HEK293T (cell line): ENCODE measurements at regions not wholly inside any gene's neighbourhood (a gene's known extent, or its start where the extent isn't known, plus 50 kb on each side); places are given as distances from the start of the nearest gene placed in this dataset.

Experiments
- BHLHE40 ChIP-seq: fragments of 450-650 bp; IDR thresholded peaks from 2 replicates; pipeline ENCODE4 v1.6.1; 2016; ENCODE audit warnings: mild to moderate bottlenecking, moderate library complexity, borderline replicate concordance
- SP1 ChIP-seq: fragments of 450-650 bp; IDR thresholded peaks from 2 replicates; pipeline ENCODE4 v1.6.1; 2017
- SUZ12 ChIP-seq: fragments of 450-650 bp; IDR thresholded peaks from 2 replicates; pipeline ENCODE4 v1.6.1; 2016; ENCODE audit warnings: mild to moderate bottlenecking

DNA sequence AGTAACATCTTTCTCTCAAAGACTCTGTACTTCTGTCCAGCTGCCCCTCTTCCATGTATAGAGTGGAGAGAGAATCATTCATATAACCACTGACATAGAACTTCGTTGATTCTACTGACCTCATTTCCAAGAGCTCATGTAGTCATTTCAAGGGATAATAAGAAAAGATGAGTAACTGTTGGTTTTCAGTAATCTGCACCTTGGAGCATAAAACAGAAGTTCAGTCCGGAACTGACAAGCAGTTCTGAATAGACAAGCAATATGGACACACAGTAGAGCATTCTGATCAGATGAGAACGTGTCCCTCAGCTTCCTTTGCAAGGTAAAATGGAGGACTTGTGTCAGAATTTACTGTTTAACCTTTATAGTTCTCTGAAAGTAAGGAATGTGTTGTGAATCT, 847.1 kb downstream of the REEP3 start:
- no peak for TF ChIP-seq BHLHE40
- TF ChIP-seq SP1: no peak
- TF ChIP-seq SUZ12: no peak
